8988T (cell line): ENCODE measurements at regions not wholly inside any gene's neighbourhood (a gene's known extent, or its start where the extent isn't known, plus 50 kb on each side); places are given as distances from the start of the nearest gene placed in this dataset.
A peak's percentile ranks its signal among the peaks of the same experiment; 100 is the strongest.
"Not testable (repeated sequence)": the region's sequence is repeated elsewhere in the genome, so short reads cannot be mapped to it uniquely, and the experiment has no call there.

Experiments
- DNase-seq: peaks from one replicate; pipeline ENCODE4 v3.0.0; 2011

GRCh38 chr3:194051366-194052149, 84.4 kb upstream of the HES1 start:
- no peak for DNase-seq

GRCh38 chr3:194053136-194053535, 82.8 kb upstream of the HES1 start:
- no peak for DNase-seq

- no peak for DNase-seq
These were observed 81.9 kb upstream of the HES1 start for GRCh38 chr3:194054016-194054415.

GRCh38 chr3:194054540-194054939, 81.4 kb upstream of the HES1 start:
- DNase-seq, result no peak

- no peak for DNase-seq
These were observed 81.0 kb upstream of the HES1 start for GRCh38 chr3:194054961-194055360.

- not testable (repeated sequence) for DNase-seq
These were observed 79.6 kb upstream of the HES1 start for GRCh38 chr3:194056323-194056722.

- DNase-seq, result no peak
These were observed 79.1 kb upstream of the HES1 start for GRCh38 chr3:194056731-194057415.

- no peak for DNase-seq
These were observed 78.3 kb upstream of the HES1 start for GRCh38 chr3:194057570-194058188.

GRCh38 chr3:194058189-194058571, 77.8 kb upstream of the HES1 start:
- DNase-seq, result no peak

- DNase-seq, result no peak
These were observed 77.2 kb upstream of the HES1 start for GRCh38 chr3:194058753-194059152.

- no peak for DNase-seq
These were observed 74.4 kb upstream of the HES1 start for GRCh38 chr3:194061421-194062030.

- DNase-seq, result no peak
These were observed 73.1 kb upstream of the HES1 start for GRCh38 chr3:194062830-194063229.

- DNase-seq, result no peak
These were observed 71.3 kb upstream of the HES1 start for GRCh38 chr3:194064380-194065332.

GRCh38 chr3:194067327-194067726, 68.6 kb upstream of the HES1 start:
- not testable (repeated sequence) for DNase-seq

GRCh38 chr3:194067949-194068362, 68.0 kb upstream of the HES1 start:
- no peak for DNase-seq

GRCh38 chr3:194069421-194070219, 66.3 kb upstream of the HES1 start:
- DNase-seq, result no peak

GRCh38 chr3:194070220-194070633, 65.7 kb upstream of the HES1 start:
- DNase-seq, result no peak

GRCh38 chr3:194070634-194071409, 65.1 kb upstream of the HES1 start:
- DNase-seq, result peak; percentile 92

GRCh38 chr3:194072097-194072428, 63.9 kb upstream of the HES1 start:
- no peak for DNase-seq

- DNase-seq, result no peak
These were observed 63.2 kb upstream of the HES1 start for GRCh38 chr3:194072691-194073279.
